Gastroesophageal sphincter (tissue), 4 donors: ENCODE measurements at regions not wholly inside any gene's neighbourhood (a gene's known extent, or its start where the extent isn't known, plus 50 kb on each side); places are given as distances from the start of the nearest gene placed in this dataset.
A peak's percentile ranks its signal among the peaks of the same experiment; 100 is the strongest.

Experiments used
- ATAC-seq: fragments of 150-250 bp; one replicate; pipeline ENCODE4 v1.9.1; 2016; ENCODE audit warnings: mild to moderate bottlenecking, moderate library complexity
- H3K27ac ChIP-seq, 4 donors: fragments of 200-600 bp; sonication (generic) in 3 of 4; 1 replicate in 3 of 4; 2 replicates in 1 of 4; pipeline ENCODE4 v1.5.1; 2016 to 2019
- H3K27me3 ChIP-seq: fragments of 200-600 bp; sonication (generic); one replicate; pipeline ENCODE4 v1.5.1; 2019
- H3K36me3 ChIP-seq, 2 donors: fragments of 200-600 bp; sonication (generic); one replicate each; pipeline ENCODE4 v1.5.1; 2019; ENCODE audit warnings: control low read depth in 1 of 2
- H3K4me1 ChIP-seq, 3 donors: fragments of 200-600 bp; sonication (generic); 1 replicate in 2 of 3; 2 replicates in 1 of 3; pipeline ENCODE4 v1.5.1; 2016 to 2019; ENCODE audit warnings: control low read depth in 2 of 3
- H3K4me3 ChIP-seq, 2 donors: fragments of 200-600 bp; sonication (generic); one replicate each; pipeline ENCODE4 v1.5.1; 2019; ENCODE audit warnings: mild to moderate bottlenecking in 1 of 2, moderate library complexity in 1 of 2
- H3K9me3 ChIP-seq, 3 donors: fragments of 200-600 bp; sonication (generic); one replicate each; pipeline ENCODE4 v1.5.1; 2017 to 2019; ENCODE audit warnings: control low read depth in 2 of 3
- CTCF ChIP-seq, 4 experiments: fragments of 200-600 bp in 2 of 4; fragments of 450-650 bp in 2 of 4; sonication (generic) in 1 of 4; IDR thresholded peaks; one replicate each; pipeline ENCODE4 v1.5.1; 2017 to 2019; ENCODE audit warnings: antibody characterized with exemption in 4 of 4, mild to moderate bottlenecking in 2 of 4, moderate library complexity in 2 of 4
- EP300 ChIP-seq: sonication (generic); formaldehyde crosslinking; IDR thresholded peaks from one replicate; pipeline ENCODE4 v1.6.1; 2017; ENCODE audit warnings: antibody characterized with exemption, mild to moderate bottlenecking
- POLR2A ChIP-seq, 2 donors: fragments of 450-650 bp; IDR thresholded peaks; one replicate each; pipeline ENCODE4 v1.6.1; 2017; ENCODE audit warnings: antibody characterized with exemption in 2 of 2, mild to moderate bottlenecking in 2 of 2, moderate library complexity in 1 of 2
- POLR2AphosphoS5 ChIP-seq: sonication (generic); formaldehyde crosslinking; IDR thresholded peaks from one replicate; pipeline ENCODE4 v1.6.1; 2017; ENCODE audit warnings: antibody characterized with exemption
- WGBS, 2 donors: methylation state at CpG; one replicate each; pipeline ENCODE4 v1.1.5; 2018; ENCODE audit warnings: low coverage in 1 of 2; 5-methylcytosine and 5-hydroxymethylcytosine counted together

GRCh38 chr18:46282177-46282570, 178.0 kb downstream of the HAUS1 start:
- H3K36me3 ChIP-seq: no peaks in the 10 kb centered on the region
- no peak overlapping the region for H3K27ac ChIP-seq

GRCh38 chr18:46282646-46283045, 178.5 kb downstream of the HAUS1 start:
- Histone ChIP-seq H3K4me3 (no peak overlapping the region), H3K27me3 (no peaks in the 10 kb centered on the region), H3K4me1 (peaks cover 0 to 7% (median 2%) of the 10 kb centered on the region in 3 donors), H3K27ac (no peak overlapping the region), H3K36me3 (no peaks in the 10 kb centered on the region), H3K9me3 (no peaks in the 10 kb centered on the region)
- 86 to 90% methylated on average over 2 to 7 of the region's 7 CpGs for WGBS, 2 donors
- no peak for TF ChIP-seq EP300
- no peak for TF ChIP-seq CTCF (IDR thresholded peaks at IDR 0.05)
- TF ChIP-seq POLR2A (IDR thresholded peaks at IDR 0.05): no peak
- no peak for TF ChIP-seq POLR2AphosphoS5
- ATAC-seq: no peak

More at GRCh38 chr18:46282177-46282570, 178.0 kb downstream of the HAUS1 start:
- peak; percentile 10 for ATAC-seq
- 78 to 95% methylated on average over 3 to 6 of the region's 7 CpGs for WGBS, 2 donors
- Histone ChIP-seq H3K27me3 (no peaks in the 10 kb centered on the region), H3K4me3 (no peak overlapping the region), H3K4me1 (peaks cover 0 to 7% (median 2%) of the 10 kb centered on the region in 3 donors), H3K9me3 (no peaks in the 10 kb centered on the region)
- no peak for TF ChIP-seq POLR2A (IDR thresholded peaks at IDR 0.05)
- no peak for TF ChIP-seq POLR2AphosphoS5
- TF ChIP-seq EP300: no peak
- TF ChIP-seq CTCF (IDR thresholded peaks at IDR 0.05): no peak

GRCh38 chr18:46283268-46283667, 179.1 kb downstream of the HAUS1 start:
- 71 to 84% methylated on average over 3 to 5 of the region's 7 CpGs for WGBS, 2 donors
- no peak for ATAC-seq
- Histone ChIP-seq H3K4me3 (no peak overlapping the region), H3K36me3 (no peaks in the 10 kb centered on the region), H3K27me3 (no peaks in the 10 kb centered on the region), H3K4me1 (peaks cover 0 to 7% (median 2%) of the 10 kb centered on the region in 3 donors), H3K9me3 (no peaks in the 10 kb centered on the region), H3K27ac (no peak overlapping the region)
- TF ChIP-seq CTCF (IDR thresholded peaks at IDR 0.05) (no peak), POLR2A (IDR thresholded peaks at IDR 0.05) (no peak), POLR2AphosphoS5 (no peak), EP300 (no peak)

- no peaks in the 10 kb centered on the region for H3K9me3 ChIP-seq
- no peaks in the 10 kb centered on the region for H3K36me3 ChIP-seq
- H3K4me3 ChIP-seq: no peak overlapping the region
- 70% methylated on average over 2 of the region's 4 CpGs; no CpG with 5 or more reads in 1 of the 2 donors for WGBS, 2 donors
- H3K27me3 ChIP-seq: no peaks in the 10 kb centered on the region
- peaks cover 0 to 7% (median 2%) of the 10 kb centered on the region in 3 donors for H3K4me1 ChIP-seq
- no peak overlapping the region for H3K27ac ChIP-seq
- ATAC-seq: no peak
- no peak for TF ChIP-seq CTCF (IDR thresholded peaks at IDR 0.05)
- no peak for TF ChIP-seq POLR2A (IDR thresholded peaks at IDR 0.05)
- no peak for TF ChIP-seq POLR2AphosphoS5
- no peak for TF ChIP-seq EP300
These were observed 179.7 kb downstream of the HAUS1 start for GRCh38 chr18:46283895-46284295.

- no peak for ATAC-seq
- no peak for TF ChIP-seq EP300
- no peak for TF ChIP-seq POLR2A (IDR thresholded peaks at IDR 0.05)
- TF ChIP-seq CTCF (IDR thresholded peaks at IDR 0.05): no peak
- no peak for TF ChIP-seq POLR2AphosphoS5
- no peak overlapping the region for H3K27ac ChIP-seq
- no peak overlapping the region for H3K4me3 ChIP-seq
- no peaks in the 10 kb centered on the region for H3K4me1 ChIP-seq
- no peaks in the 10 kb centered on the region for H3K36me3 ChIP-seq
- H3K27me3 ChIP-seq: no peaks in the 10 kb centered on the region
- no peaks in the 10 kb centered on the region for H3K9me3 ChIP-seq
- 93 to 100% methylated on average over 2 of the region's 3 CpGs for WGBS, 2 donors
These were observed 185.3 kb downstream of the HAUS1 start for GRCh38 chr18:46289463-46289862.
